GM12878 (cell line): ENCODE measurements at regions not wholly inside any gene's neighbourhood (a gene's known extent, or its start where the extent isn't known, plus 50 kb on each side); places are given as distances from the start of the nearest gene placed in this dataset.

Experiments
- EZH2 ChIP-seq: IDR thresholded peaks from 2 replicates; pipeline ENCODE4 v1.6.1; 2012; ENCODE audit warnings: low read depth, mild to moderate bottlenecking, control low read depth, inconsistent platforms, low read length, borderline replicate concordance; ENCODE audit not compliant: control insufficient read depth
- MXI1 ChIP-seq: fragments of 150-350 bp; IDR thresholded peaks from 2 replicates; pipeline ENCODE4 v1.6.1; 2011; ENCODE audit warnings: low read depth, mild to moderate bottlenecking, inconsistent platforms, low read length, improper control_type of control experiment
- MYB ChIP-seq: fragments of 150-350 bp; IDR thresholded peaks from 2 replicates; pipeline ENCODE4 v1.6.1; 2014; ENCODE audit warnings: mild to moderate bottlenecking, low read depth, low read length, borderline replicate concordance
- NFYA ChIP-seq: IDR thresholded peaks from 2 replicates; pipeline ENCODE4 v1.6.1; 2011; ENCODE audit warnings: low read depth, mild to moderate bottlenecking, low read length, improper control_type of control experiment, borderline replicate concordance
- POLR2A ChIP-seq: IDR thresholded peaks from 2 replicates; pipeline ENCODE4 v1.6.1; 2011; ENCODE audit warnings: low read depth, mild to moderate bottlenecking, low read length
- SP1 ChIP-seq: IDR thresholded peaks from one replicate; pipeline ENCODE4 v1.6.1; 2011; ENCODE audit warnings: low read depth, low read length
- TF ChIP-seq, protein P1 (sequence below): IDR thresholded peaks from 2 replicates; pipeline ENCODE4 v1.6.1; 2012; ENCODE audit warnings: low read depth, low read length, improper control_type of control experiment
- TF ChIP-seq, protein P2 (sequence below), 3 experiments: IDR thresholded peaks in 2 of 3; conservative IDR thresholded peaks in 1 of 3; 2 replicates each; pipeline ENCODE4 v1.5.1; 2011; ENCODE audit warnings: low read depth in 3 of 3, low read length in 3 of 3, mild to moderate bottlenecking in 3 of 3, control low read depth in 2 of 3, moderate library complexity in 2 of 3, inconsistent platforms in 1 of 3, mixed read lengths in 1 of 3; ENCODE audit not compliant: control insufficient read depth in 2 of 3, insufficient read depth in 1 of 3; ENCODE audit errors: extremely low read depth in 1 of 3

DNA sequence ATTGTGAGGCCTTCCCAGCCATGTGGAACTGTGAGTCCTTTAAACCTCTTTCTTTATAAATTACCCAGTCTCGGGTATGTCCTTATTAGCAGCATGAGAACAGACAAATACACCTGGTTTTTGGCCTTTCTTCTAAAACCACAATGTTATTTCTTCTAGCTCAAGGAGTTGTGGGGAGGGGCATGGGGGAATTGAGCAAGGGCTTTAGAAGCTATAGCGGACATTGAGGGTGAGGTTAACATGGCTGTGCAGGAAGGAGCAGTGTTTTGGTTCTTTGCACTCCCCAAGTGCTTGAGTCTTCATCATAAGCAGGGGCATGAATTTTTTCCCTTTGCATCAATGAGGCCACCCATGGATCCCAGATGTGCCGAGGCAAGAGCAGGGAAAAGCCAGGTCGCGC lies 86.8 kb downstream of the SPRING1 start:
- TF ChIP-seq, protein P1, sequence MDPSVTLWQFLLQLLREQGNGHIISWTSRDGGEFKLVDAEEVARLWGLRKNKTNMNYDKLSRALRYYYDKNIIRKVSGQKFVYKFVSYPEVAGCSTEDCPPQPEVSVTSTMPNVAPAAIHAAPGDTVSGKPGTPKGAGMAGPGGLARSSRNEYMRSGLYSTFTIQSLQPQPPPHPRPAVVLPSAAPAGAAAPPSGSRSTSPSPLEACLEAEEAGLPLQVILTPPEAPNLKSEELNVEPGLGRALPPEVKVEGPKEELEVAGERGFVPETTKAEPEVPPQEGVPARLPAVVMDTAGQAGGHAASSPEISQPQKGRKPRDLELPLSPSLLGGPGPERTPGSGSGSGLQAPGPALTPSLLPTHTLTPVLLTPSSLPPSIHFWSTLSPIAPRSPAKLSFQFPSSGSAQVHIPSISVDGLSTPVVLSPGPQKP = no peak
- TF ChIP-seq, protein P2, sequence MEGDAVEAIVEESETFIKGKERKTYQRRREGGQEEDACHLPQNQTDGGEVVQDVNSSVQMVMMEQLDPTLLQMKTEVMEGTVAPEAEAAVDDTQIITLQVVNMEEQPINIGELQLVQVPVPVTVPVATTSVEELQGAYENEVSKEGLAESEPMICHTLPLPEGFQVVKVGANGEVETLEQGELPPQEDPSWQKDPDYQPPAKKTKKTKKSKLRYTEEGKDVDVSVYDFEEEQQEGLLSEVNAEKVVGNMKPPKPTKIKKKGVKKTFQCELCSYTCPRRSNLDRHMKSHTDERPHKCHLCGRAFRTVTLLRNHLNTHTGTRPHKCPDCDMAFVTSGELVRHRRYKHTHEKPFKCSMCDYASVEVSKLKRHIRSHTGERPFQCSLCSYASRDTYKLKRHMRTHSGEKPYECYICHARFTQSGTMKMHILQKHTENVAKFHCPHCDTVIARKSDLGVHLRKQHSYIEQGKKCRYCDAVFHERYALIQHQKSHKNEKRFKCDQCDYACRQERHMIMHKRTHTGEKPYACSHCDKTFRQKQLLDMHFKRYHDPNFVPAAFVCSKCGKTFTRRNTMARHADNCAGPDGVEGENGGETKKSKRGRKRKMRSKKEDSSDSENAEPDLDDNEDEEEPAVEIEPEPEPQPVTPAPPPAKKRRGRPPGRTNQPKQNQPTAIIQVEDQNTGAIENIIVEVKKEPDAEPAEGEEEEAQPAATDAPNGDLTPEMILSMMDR (IDR thresholded peaks at IDR 0.05 in 2 of 3, conservative IDR thresholded peaks at IDR 0.05 in 1 of 3; ENCODE audit: control insufficient read depth in 2 of 3, extremely low read depth in 1 of 3, insufficient read depth in 1 of 3, low read depth in 3 of 3, low read length in 3 of 3) = no peak
- TF ChIP-seq SP1 (no peak), POLR2A (no peak), MYB (no peak), MXI1 (no peak), NFYA (no peak), EZH2 (no peak)
